Neural cell (in vitro differentiated cells): ENCODE measurements at regions not wholly inside any gene's neighbourhood (a gene's known extent, or its start where the extent isn't known, plus 50 kb on each side); places are given as distances from the start of the nearest gene placed in this dataset.

Source experiments
- EP300 ChIP-seq: fragments of 450-650 bp; conservative IDR thresholded peaks from 2 replicates; pipeline ENCODE4 v1.6.1; 2014; ENCODE audit warnings: antibody characterized with exemption, mild to moderate bottlenecking, moderate library complexity; ENCODE audit not compliant: poor library complexity, severe bottlenecking
- TAF1 ChIP-seq: IDR thresholded peaks from 2 replicates; pipeline ENCODE4 v1.6.1; 2012; ENCODE audit warnings: low read depth
- TF ChIP-seq, protein P1 (sequence below): fragments of 450-650 bp; IDR thresholded peaks from 2 replicates; pipeline ENCODE4 v1.5.1; 2014; ENCODE audit warnings: antibody characterized with exemption, mild to moderate bottlenecking, moderate library complexity; ENCODE audit not compliant: poor library complexity, severe bottlenecking

DNA sequence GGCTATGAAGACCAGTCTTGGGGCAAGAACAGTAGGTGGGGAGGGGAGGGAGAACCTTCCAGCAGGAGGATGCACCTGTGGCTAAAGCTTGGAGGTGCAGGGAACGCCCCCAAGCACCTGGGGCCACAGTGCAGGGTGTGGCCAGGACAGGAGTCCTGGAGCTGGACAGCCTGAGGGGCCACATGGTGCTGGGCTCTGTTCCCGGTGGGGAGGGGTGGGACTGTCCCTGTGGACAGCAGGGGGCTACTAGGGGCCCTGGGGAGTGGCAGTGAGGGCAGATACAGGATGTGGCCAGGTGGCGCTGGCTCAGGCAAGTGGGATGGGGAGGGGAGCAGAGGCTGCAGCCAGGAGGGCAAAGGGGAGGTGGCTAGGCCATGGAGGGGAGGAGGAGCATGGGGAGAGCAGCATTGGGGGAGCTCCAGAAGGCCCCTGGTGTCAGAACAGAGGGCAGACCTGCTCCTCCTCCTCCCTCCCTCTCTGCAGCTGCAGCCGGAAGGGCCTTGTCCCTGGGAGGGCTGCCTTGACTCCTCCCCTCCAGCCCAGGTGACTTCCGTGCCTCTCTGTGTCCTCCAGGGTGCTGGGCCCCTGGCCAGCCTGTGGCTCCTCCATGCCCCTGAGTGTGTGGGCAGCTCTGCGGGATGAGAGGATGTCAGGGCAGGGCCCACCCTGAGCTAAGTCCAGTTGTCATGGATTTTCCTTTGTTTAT, 68.4 kb upstream of the DLK1 start:
- no peak for TF ChIP-seq TAF1
- TF ChIP-seq, protein P1, sequence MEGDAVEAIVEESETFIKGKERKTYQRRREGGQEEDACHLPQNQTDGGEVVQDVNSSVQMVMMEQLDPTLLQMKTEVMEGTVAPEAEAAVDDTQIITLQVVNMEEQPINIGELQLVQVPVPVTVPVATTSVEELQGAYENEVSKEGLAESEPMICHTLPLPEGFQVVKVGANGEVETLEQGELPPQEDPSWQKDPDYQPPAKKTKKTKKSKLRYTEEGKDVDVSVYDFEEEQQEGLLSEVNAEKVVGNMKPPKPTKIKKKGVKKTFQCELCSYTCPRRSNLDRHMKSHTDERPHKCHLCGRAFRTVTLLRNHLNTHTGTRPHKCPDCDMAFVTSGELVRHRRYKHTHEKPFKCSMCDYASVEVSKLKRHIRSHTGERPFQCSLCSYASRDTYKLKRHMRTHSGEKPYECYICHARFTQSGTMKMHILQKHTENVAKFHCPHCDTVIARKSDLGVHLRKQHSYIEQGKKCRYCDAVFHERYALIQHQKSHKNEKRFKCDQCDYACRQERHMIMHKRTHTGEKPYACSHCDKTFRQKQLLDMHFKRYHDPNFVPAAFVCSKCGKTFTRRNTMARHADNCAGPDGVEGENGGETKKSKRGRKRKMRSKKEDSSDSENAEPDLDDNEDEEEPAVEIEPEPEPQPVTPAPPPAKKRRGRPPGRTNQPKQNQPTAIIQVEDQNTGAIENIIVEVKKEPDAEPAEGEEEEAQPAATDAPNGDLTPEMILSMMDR: no peak
- no peak for TF ChIP-seq EP300
